ENCODE measurements at regions not wholly inside any gene's neighbourhood (a gene's known extent, or its start where the extent isn't known, plus 50 kb on each side); places are given as distances from the start of the nearest gene placed in this dataset.

DNA sequence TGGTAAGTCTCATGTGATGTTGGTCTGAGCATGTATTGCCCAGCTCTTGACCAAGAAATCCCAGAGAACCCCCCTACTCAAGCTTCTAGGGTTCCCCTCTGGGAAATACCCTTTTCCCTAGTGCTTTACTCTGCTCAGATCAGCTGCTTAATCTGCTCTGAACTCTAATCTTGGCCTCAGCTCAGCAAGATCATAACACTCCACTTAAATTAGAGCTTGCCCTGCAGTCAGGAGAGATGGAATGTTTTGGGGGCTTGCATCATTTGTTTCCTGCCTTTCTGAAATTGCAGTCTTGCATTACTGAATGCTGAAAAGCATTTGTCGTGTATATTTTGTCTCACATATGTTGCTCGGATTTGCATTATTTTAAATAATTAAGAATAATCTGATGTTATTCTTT is 1153.6 kb downstream of the FSTL5 start:
- Histone ChIP-seq H3K9ac (ENCODE audit: low read length) (no peak overlapping the region), H4K20me1 (ENCODE audit: insufficient read depth, low read length) (no peaks in the 10 kb centered on the region), H3K4me2 (ENCODE audit: low read length) (no peak overlapping the region), H2AFZ (ENCODE audit: low read depth, low read length) (no peak overlapping the region), H3K27ac (ENCODE audit: low read depth, low read length) (no peak overlapping the region), H3K79me2 (ENCODE audit: insufficient read depth, low read length) (no peaks in the 10 kb centered on the region), H3K4me1 (ENCODE audit: insufficient read depth, low read length) (no peaks in the 10 kb centered on the region), H3K36me3 (ENCODE audit: insufficient read depth, low read length) (no peaks in the 10 kb centered on the region), H3K9me3 (ENCODE audit: insufficient read depth, low read depth, low read length) (no peaks in the 10 kb centered on the region), H3K4me3 (ENCODE audit: insufficient read depth, low read depth, low read length) (no peak overlapping the region), H3K27me3 (ENCODE audit: insufficient read depth, low read length) (no peaks in the 10 kb centered on the region)
- Mint-ChIP-seq H3K27ac (ENCODE audit: unreplicated experiment) (no peak overlapping the region), H3K4me3 (ENCODE audit: unreplicated experiment) (no peak overlapping the region), H3K36me3 (ENCODE audit: low read depth, unreplicated experiment) (no peaks in the 10 kb centered on the region), H3K27me3 (ENCODE audit: low read depth, unreplicated experiment) (no peaks in the 10 kb centered on the region), H3K4me1 (ENCODE audit: low read depth, unreplicated experiment) (no peaks in the 10 kb centered on the region), H3K9me3 (ENCODE audit: unreplicated experiment) (no peaks in the 10 kb centered on the region)
- DNase-seq (ENCODE audit: low read depth): no peak
- TF ChIP-seq EZH2 (IDR thresholded peaks at IDR 0.05; ENCODE audit: insufficient read depth, low read length): no peak
- TF ChIP-seq, protein P1, sequence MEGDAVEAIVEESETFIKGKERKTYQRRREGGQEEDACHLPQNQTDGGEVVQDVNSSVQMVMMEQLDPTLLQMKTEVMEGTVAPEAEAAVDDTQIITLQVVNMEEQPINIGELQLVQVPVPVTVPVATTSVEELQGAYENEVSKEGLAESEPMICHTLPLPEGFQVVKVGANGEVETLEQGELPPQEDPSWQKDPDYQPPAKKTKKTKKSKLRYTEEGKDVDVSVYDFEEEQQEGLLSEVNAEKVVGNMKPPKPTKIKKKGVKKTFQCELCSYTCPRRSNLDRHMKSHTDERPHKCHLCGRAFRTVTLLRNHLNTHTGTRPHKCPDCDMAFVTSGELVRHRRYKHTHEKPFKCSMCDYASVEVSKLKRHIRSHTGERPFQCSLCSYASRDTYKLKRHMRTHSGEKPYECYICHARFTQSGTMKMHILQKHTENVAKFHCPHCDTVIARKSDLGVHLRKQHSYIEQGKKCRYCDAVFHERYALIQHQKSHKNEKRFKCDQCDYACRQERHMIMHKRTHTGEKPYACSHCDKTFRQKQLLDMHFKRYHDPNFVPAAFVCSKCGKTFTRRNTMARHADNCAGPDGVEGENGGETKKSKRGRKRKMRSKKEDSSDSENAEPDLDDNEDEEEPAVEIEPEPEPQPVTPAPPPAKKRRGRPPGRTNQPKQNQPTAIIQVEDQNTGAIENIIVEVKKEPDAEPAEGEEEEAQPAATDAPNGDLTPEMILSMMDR (IDR thresholded peaks at IDR 0.05; ENCODE audit: insufficient read depth, low read depth, low read length): no peak
- no peak for FAIRE-seq
